WERI-Rb-1 (cell line): ENCODE measurements at regions not wholly inside any gene's neighbourhood (a gene's known extent, or its start where the extent isn't known, plus 50 kb on each side); places are given as distances from the start of the nearest gene placed in this dataset.
A peak's percentile ranks its signal among the peaks of the same experiment; 100 is the strongest.

Source experiments
- DNase-seq: peaks from one replicate; pipeline ENCODE4 v3.0.0-alpha.2; 2020
- H3K27ac ChIP-seq: fragments of 250-450 bp; sonication (Bioruptor Pico); 2 replicates; pipeline ENCODE4 v1.5.1; 2020; ENCODE audit warnings: mild to moderate bottlenecking, moderate library complexity
- H3K27me3 ChIP-seq: fragments of 250-450 bp; sonication (Bioruptor Pico); 2 replicates; pipeline ENCODE4 v1.5.1; 2021; ENCODE audit warnings: mild to moderate bottlenecking, low read depth, moderate library complexity; ENCODE audit not compliant: insufficient read depth, severe bottlenecking
- H3K36me3 ChIP-seq: fragments of 250-450 bp; sonication (Bioruptor Pico); 2 replicates; pipeline ENCODE4 v1.5.1; 2020; ENCODE audit warnings: mild to moderate bottlenecking, moderate library complexity
- H3K4me3 ChIP-seq: 2 replicates; pipeline ENCODE4 v1.5.1; 2011; ENCODE audit warnings: low read depth, mild to moderate bottlenecking, control low read depth, low read length
- H3K9me3 ChIP-seq: fragments of 250-450 bp; sonication (Bioruptor Pico); 2 replicates; pipeline ENCODE4 v1.5.1; 2021; ENCODE audit warnings: mild to moderate bottlenecking, moderate library complexity; ENCODE audit not compliant: severe bottlenecking
- CTCF ChIP-seq: IDR thresholded peaks from 2 replicates; pipeline ENCODE4 v1.5.1; 2011; ENCODE audit warnings: low read depth, mild to moderate bottlenecking, control low read depth, inconsistent platforms, low read length

GRCh38 chr5:32935283-32935682, 224.2 kb downstream of the NPR3 start:
- Histone ChIP-seq H3K27ac (no peak overlapping the region), H3K36me3 (no peaks in the 10 kb centered on the region), H3K27me3 (peaks cover 43% of the 10 kb centered on the region), H3K9me3 (no peaks in the 10 kb centered on the region), H3K4me3 (no peak overlapping the region)
- TF ChIP-seq CTCF, result no peak
- DNase-seq, result no peak

- DNase-seq, result no peak
These were observed 225.2 kb downstream of the NPR3 start for GRCh38 chr5:32936329-32936728.

GRCh38 chr5:32942225-32942989, 231.3 kb downstream of the NPR3 start:
- peak; percentile 17 for DNase-seq
- Histone ChIP-seq H3K27me3 (peaks cover 33% of the 10 kb centered on the region), H3K4me3 (no peak overlapping the region), H3K9me3 (peaks cover under 1% of the 10 kb centered on the region), H3K36me3 (no peaks in the 10 kb centered on the region), H3K27ac (no peak overlapping the region)
- peak; percentile 49; the same call in 1 of the 2 replicates for TF ChIP-seq CTCF

More at GRCh38 chr5:32936329-32936728, 225.2 kb downstream of the NPR3 start:
- Histone ChIP-seq H3K36me3 (no peaks in the 10 kb centered on the region), H3K27me3 (peaks cover 43% of the 10 kb centered on the region), H3K4me3 (no peak overlapping the region), H3K27ac (no peak overlapping the region), H3K9me3 (no peaks in the 10 kb centered on the region)
- TF ChIP-seq CTCF, result no peak

- no peak for DNase-seq
- H3K9me3 ChIP-seq, result peaks cover 3% of the 10 kb centered on the region
- H3K27me3 ChIP-seq, result peaks cover 48% of the 10 kb centered on the region
- no peak overlapping the region for H3K4me3 ChIP-seq
- no peak overlapping the region for H3K27ac ChIP-seq
- TF ChIP-seq CTCF, result no peak
- H3K36me3 ChIP-seq, result no peaks in the 10 kb centered on the region
These were observed 238.3 kb downstream of the NPR3 start for GRCh38 chr5:32949286-32949970.

- Histone ChIP-seq H3K27ac (no peak overlapping the region), H3K36me3 (no peaks in the 10 kb centered on the region), H3K27me3 (peaks cover 58% of the 10 kb centered on the region), H3K4me3 (no peak overlapping the region), H3K9me3 (peaks cover 3% of the 10 kb centered on the region)
- no peak for TF ChIP-seq CTCF
- no peak for DNase-seq
These were observed 239.9 kb downstream of the NPR3 start for GRCh38 chr5:32951003-32951402.
